ENCODE measurements at regions not wholly inside any gene's neighbourhood (a gene's known extent, or its start where the extent isn't known, plus 50 kb on each side); places are given as distances from the start of the nearest gene placed in this dataset.

GRCh38 chr18:68024716-68025115 is 508.2 kb upstream of the DSEL start:
- TF ChIP-seq CTCF (IDR thresholded peaks at IDR 0.05) (no peak), POLR2A (IDR thresholded peaks at IDR 0.05) (no peak)
